ENCODE measurements at regions not wholly inside any gene's neighbourhood (a gene's known extent, or its start where the extent isn't known, plus 50 kb on each side); places are given as distances from the start of the nearest gene placed in this dataset.

DNA sequence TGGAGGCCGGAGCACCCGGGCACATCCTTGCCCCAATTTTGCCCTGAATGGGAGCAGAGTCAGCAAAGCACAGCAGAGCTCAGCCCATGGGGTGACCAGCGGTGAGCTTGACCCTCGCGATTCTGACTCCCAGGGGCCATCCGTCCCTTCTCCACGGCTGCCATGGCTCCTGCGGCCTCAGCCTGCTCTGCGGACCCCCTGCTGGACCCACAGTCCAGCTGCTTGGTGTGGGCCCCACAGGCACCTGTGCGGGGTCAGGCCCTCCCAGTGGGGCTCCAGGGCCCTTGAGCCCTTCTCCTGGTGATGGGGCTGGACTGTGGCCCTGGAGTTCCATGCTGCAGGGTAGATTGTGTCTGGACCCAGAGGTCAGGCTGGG lies 144.2 kb downstream of the ENGASE start:
- no peak for DNase-seq (ENCODE audit: low read depth)

DNA sequence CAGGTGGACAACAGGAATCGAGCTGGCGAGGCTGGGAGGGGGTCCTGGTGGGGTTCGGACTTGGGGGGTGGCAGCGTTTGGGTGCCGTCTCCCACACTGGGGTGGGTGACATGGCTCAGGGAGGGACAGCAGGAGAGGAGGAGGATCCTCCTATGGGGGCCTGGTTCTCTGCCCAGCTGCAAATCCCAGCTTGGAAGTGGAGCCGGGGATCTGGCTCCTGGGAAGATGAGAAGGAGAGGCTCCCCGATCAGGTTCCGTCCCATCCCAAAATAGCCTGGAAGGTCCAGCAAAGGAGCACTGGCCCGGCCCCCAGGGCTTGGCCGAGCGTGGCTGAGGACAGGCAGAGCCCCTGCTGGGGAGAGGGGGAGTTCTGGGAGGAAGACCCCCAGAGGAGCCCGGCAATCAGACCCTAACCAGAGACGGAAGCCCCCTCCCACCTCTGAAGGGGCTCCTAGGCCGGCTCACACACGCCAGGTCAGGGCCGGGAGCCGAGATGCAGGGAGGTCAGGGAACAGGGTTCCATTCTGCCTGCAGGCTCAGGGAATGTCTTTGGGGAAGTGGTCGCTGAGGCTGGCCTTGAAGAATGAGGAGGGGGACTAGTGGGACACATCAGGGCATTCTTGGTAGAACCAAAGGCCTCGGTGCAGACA lies 143.7 kb downstream of the ENGASE start:
- DNase-seq (ENCODE audit: low read depth): no peak

DNA sequence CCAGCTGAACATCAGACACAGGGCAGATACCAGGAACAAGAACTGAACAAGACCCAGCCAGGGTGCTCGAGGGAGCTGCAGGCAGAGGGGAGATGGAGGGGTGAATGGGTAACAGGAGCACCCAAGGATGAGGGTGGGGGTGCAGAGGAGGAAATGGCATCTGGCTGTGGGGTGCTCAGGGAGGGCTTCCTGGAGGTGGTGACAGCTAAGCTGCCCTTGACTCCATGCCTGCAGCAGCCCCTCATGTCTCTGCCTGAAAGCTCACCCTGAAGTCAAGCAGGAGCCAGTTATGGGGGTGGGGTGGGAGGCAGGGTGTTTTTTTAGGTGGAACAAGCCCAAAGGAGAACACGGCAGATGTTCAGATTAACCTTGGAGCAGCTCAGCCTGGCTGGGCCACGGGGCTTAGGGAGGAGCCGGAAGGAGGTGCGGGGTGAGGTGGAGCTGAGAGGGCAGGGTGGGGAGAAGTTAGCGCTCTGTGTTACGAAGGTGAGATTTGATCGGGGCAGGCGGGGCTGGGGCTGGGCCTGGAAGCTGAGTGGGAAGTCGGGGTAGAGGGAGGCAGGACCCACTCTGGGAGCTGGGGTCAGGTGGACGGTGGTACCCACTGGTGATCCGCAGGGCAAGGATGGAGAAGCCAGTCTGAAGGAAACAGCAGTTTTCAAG lies 143.0 kb downstream of the ENGASE start:
- no peak for DNase-seq (ENCODE audit: low read depth)

DNA sequence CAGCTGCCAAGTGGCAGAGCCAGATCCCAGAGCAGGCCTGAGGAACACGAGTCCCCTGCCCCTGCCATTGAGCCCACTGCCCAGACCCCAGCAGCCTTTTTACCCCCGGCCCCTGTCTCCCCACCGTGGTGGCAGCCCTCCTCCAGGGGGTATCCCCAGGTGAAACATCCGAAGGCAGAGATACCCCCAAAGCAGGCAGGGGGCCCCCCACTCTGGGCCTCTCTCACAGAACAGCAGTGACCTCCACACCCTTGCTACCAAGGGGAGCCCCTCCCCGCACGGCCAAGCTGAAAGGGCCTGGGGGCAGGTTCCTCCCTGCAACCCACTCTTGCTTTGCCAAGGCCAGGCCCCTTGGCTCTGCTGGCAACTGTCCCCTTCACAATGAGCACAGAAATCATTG lies 142.2 kb downstream of the ENGASE start:
- no peak for DNase-seq (ENCODE audit: low read depth)

DNA sequence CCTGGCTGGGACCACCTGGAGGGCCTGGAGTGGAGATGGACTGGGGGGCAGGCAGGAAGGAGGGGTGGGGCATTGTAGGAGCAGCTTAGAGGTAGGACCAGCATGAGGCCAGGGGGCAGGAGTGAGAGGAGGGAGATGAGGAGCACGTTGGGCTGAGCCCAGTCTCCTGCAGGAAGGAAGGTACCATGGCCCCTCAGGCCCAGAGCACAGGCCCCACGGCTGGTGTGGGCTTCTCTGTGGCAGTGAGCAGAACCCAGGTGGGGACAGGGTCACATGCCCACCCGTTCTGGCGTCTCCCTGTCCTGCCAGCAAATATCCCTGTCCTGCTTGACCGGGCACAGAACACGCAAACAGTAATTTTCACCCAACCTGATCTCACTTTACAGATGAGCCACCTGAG lies 141.8 kb downstream of the ENGASE start:
- DNase-seq (ENCODE audit: low read depth): no peak

DNA sequence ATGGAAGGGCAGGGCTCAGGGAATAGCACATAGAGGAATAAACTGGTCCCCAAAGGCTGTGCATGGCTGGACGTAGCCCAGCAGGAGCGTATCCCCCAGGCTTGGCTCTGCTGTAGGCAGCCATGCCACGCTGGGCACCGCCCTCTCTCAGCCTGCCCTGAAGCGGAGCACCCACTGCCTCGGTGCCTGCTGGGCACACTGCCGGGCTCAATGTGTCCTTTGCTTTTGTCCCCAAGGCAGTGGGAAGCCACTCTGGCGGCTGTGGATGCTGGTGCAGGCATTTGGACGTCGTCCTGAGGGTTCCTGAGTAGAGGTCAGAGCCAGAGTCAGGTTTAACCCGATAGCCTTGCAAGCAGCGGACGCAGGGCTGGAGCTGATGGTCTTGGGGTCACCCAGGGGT lies 141.0 kb downstream of the ENGASE start:
- no peak for DNase-seq (ENCODE audit: low read depth)

DNA sequence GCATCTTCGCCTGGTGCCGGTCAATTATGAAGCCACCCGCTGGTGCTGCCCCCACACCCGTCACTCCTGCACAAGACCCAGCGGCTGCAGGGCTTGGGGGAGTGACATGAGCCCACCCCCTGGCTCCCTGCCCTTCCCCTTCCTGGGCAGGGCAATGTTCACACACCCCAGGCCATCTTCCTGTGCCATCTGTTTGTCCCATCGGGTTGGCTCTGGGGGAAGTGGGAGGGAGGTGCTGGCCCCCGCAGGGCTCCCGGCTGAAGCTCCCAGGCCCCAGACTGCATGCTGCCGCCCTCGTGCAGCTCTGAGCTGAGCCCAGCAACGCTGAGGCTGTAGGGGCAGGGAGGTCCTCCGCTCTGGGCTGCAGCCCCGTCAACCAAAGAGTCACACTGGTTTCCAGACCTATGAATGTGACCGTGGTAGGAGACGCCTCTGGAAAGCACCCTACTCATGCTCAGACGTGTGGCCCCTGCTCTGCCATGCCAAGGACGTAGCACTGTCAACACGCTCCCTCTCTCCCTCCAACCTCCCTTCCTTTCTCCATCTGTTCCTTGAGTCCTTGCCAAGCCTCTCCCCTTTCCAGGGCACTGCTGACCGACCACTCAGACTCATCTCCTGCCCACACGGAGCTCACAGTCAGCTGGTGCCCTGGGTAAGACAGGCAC lies 140.4 kb downstream of the ENGASE start:
- DNase-seq (ENCODE audit: low read depth): no peak

DNA sequence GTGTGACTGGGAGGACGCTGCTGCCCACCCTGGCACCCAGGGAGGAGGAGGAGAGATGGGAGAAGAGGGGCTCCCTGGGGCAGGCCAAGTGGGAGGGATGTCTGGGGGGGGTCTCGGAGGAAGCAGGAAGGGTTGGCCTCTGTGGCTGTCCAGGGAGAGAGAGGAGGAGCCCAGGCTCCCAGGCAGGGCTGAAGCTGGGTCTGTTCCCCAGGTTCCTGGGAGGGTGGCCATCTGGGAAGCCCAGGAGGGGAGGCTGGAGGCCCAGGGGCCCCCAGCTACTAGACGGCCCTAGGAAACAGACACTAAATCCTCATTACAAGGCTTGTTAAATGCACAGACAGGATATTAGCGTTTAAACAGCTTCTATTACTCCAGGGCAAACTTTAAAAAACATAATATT lies 139.8 kb downstream of the ENGASE start:
- no peak for DNase-seq (ENCODE audit: low read depth)

DNA sequence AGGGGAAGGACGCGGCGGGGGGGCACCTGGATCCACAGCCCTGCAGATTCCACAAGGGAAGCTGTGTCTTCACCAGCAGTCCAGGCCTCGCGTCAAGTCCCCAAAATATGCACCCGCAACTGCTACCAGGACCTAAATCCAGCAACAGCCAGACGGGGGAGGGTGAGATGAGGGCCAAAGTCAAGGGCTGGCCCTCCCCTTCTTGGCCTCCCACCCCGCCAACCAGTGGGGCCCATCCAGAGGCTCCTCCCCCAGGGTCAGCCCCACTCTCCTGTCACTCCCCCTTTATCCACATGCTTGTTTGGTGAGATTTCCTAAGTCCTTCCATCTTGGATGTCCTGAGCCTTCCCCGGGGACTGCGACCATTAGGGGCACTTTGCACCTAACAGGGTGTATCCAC lies 138.7 kb downstream of the ENGASE start:
- no peak for DNase-seq (ENCODE audit: low read depth)

DNA sequence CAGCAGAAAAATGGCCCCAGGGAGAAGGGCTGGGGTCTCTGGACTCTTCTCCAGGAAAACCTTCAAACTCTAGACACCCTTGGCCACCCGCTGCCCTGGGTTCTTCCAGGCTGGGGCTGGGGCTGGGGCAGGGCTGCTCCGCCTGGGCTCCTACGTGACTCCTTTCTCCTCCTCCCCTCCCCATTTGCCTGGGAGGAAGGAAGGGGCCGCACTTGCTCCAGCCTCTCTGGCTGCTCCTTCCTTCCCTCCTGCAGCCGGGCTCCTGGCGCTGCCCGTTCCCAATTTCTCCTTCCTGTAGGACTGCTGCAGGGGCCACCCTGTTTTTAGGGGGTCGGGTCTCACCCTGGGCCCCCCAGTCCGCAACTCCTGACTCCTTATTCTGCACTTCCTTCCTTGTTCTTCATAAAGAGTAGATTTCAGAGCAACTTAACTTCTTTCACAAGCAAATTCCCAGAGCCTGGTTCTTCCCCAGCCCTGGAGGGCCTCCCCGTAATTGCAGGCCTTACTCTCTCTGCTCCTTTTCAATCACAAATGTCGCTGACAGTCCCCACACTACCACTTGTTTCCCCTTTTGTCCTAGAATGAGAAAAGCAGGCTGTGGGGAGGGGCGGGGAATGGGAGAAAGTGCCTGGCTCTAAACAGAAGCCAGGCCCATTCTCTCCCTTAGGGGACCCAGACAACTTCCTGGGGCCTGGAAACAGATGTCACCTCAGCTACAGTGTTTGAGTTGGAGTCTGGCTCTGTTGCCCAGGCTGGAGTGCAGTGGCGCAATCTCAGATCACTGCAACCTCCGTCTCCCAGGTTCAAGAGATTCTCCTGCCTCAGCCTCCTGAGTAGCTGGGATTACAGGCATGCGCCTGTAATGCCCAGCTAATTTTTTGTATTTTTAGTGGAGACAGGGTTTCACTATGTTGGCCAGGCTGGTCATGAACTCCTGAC lies 137.8 kb downstream of the ENGASE start:
- DNase-seq (ENCODE audit: low read depth): no peak

DNA sequence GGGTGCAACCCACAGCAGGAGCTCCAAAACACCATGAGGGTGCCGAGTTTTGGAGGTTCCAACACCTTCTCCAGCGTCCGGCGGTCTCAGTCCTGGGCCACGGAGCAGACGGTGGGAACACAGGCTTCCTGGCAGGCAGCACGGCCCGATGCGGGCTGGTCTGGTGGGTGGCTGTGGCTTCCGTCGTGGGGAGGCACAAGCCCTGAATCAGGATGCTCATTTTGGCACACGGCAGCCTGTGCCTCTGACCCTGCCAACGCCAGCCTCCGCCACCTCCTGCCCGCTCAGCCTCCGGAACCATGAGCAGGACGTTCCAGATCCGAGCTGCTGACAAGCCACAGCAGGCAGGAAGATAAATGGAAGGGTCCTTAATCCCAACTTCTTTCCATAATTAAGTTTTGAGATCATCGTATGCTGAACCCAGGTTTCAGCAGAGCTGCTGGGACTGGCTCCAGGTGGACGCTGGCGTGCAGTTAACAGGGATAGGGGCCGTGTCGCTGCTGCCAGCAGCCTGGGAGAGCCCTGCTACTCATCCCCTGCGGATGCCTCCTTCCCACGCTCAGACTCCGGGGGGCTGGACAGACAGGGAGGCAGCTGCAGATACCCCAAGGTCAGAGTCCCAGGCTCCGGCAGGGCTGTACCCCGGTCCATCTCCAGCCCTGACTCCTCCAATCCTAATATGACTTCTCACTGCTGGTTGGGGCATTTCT lies 136.6 kb downstream of the ENGASE start:
- DNase-seq (ENCODE audit: low read depth): no peak

DNA sequence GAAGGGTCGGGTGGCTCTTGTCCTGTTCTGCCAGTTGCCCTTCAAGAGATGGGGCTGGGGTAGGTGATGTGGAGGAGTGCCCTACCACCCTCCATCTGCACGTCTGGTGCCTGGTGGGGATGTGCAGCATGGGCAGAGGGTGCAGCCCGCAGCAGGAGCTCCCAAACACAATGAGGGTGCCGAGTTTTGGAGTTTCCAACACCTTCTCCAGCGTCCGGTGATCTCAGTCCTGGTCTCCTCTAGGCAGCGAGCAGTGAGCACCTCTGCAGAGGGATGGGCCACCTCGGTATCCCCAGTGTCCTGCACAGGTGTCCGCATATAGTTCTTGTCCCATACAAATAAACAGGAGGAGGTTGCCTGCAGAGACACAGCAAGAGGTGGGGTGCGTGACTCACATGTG lies 136.0 kb downstream of the ENGASE start:
- DNase-seq (ENCODE audit: low read depth): no peak

DNA sequence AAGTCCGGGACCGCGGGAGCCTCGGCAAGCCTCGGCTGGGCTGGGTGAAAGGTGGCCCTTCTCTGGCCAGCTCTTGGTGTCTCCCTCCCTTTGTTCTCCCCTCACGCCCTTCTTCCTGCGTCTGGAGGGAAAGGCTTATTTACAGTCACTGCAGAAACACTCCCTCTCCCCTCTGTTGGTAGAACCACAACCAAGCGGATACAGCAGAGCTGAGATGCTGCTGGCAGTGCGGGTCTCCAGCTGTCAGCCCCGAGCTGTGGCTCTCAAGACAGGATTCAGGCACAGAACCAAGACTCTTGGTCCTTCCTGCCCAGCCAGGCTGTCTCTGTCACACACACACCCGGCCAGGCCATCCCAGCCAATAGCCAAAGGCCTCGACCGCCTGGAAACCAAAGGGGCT lies 133.3 kb downstream of the ENGASE start:
- DNase-seq (ENCODE audit: low read depth): no peak

DNA sequence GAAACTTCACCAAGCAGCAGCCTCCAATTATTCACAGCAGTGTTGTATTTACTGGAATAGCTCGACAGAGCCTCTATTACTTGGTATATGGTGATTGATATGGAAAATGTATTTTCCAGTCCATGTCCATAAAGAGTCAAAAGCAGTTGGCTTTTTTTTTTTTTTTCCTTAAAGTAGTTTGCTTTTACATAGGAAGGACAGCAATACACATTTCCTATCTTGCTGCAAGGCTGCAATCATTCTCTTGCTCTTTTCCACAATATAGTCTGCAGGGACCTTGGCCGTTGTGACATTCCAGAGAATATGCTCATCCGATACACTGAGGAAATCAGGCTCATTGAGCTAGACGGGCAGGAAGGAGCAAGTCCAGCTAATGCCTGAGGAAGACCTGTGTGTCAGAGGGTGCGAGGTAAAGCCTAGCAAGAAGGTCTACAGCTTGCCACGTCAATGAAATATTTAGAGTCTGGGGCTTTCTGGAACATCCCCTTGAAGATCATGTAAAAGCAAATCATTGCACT lies 131.1 kb downstream of the ENGASE start:
- no peak for DNase-seq (ENCODE audit: low read depth)

DNA sequence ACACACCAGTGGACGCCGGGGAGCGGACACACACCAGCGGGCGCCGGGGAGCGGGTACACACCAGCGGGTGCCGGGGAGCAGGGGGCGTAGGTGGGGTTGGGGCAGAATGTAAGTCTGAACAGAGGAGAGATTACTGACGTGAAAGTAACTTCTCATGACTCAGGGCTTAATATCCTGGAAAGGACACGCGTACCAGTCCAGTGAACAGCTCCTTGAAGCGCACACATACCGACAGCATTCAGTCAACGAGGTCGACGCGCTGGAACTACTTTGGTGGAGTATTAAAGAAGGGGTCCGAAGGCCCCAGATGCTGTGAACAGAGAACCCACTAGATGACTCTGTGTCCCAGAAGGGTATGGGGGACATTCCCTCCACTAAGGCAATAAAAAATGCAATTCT lies 129.6 kb downstream of the ENGASE start:
- no peak for DNase-seq (ENCODE audit: low read depth)

DNA sequence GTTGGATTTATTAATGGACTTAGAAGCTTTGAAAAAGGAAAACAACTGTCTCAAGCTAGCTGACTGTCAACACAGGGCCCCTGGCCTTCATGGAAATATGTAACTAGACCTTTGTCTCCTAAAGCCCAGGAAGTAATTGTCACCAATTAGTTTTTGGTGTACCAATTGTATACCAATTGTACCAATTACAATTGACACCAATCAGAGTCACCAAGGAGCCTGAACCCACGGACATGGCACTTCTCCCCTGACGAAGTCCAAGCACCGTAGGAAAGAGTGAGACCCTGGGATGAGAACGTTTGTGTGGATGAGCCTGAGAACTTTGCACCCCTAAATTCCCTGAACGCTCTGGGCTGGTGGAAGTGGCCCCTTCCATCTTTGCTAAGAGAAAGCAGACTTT lies 129.0 kb downstream of the ENGASE start:
- DNase-seq (ENCODE audit: low read depth): no peak

DNA sequence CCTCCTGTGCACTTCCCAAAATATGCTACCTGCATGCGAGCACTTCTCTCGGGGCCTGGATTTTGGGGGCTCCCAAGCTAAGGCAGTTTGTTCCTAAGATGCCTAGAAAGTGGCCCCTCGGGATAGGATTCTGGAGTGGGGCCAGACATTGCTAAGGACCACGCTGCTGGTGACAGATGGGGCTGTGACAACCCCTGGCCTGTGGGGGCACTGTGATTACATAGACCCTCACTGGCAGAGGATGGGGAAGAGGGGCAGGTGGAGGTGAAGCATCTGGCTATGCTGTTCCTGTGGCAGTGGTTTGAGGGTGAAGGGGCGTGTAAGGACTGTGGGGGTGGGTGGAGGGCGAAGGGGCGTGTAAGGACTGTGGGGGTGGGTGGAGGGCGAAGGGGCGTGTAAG lies 128.4 kb downstream of the ENGASE start:
- DNase-seq (ENCODE audit: low read depth): no peak

DNA sequence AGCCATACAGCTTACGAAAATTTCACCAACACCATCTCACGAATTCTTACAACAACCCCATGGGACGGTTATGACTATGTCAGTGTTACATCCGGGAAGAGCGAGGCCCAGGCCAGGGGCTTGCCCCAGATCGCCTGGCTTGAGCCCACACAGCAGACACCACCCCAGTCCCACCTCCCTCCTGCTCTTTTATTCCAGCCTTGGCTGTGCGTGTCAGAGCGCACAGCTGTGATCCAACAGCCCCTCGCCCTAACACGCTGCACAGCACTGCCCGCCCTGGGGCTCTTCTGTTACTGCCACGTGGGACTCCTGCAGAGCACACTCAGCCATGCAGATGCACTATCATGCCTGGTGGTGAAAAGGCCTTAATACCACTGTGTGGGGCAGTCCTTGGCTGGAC lies 127.9 kb downstream of the ENGASE start:
- no peak for DNase-seq (ENCODE audit: low read depth)

DNA sequence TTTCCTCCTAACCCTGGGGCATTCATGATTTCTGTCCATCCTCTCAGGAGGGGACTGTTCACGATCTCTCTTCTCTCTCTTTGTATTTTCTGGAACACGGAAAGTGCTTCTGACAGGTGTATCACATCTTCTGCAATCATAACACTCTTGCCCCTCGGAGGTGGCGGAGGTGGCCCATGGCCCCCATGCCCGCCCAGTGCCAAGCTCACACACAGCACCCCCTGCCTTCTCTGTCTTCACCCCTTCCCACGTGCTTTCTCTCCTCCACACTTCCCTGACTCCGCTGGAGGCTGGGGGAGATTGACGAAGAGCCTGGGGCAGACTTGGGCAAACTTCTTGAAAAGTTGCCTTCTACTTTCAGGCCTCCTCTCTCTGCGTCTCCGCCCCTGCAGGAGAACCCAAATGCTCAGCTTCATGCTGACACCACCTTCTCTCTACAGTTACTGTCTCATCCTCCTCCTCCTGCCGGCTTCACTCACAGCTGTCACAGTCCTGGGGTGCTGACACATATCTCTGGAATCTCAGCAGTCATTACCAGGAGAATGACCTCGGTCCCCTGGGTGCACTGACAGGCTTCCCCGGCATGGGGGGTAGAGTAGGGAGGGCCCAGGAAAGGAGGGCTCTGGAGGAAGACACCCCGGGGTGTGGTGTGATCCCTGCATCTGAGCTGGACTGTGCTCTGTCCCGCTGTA lies 127.1 kb downstream of the ENGASE start:
- DNase-seq (ENCODE audit: low read depth): no peak

DNA sequence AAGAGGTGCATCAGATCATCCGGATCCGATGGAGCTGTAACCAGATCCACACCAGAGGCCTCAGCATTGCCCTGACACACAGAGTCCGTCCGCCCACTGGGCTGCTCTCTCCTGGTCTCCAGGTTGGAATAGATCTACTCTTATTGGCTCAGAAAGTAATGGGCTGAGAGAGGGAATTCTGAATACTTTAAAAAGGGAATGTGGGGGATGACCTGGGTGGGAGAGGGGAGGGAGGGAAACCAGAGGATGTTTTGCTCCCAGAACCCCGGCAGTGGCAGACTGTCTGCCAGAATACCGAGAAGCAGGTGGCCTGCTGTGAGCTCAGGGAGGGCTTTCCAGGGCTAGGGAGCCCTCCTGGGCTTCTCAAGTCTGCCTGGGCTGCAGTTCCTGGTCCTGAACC lies 126.5 kb downstream of the ENGASE start:
- no peak for DNase-seq (ENCODE audit: low read depth)

DNA sequence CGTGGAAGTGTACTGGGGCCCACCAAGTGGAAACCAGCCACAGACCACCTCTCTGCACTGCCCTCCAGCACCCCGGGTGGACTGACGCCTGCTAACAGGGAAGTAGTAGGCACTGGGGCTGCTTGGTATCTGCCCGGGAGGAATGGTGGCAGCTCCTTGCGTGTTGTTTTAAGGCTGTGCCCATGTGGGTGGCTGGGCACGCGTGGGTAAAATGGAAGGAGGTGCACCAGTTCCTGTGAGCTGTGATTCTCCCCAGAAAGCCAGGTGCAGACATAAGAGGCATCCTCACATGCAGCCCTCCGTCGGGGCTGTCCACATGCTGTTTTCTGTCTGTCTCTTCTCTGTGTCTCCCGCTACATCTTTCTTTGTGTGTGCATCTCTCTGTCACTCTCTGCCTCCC lies 122.3 kb downstream of the ENGASE start:
- no peak for DNase-seq (ENCODE audit: low read depth)
